ENCODE measurements at regions not wholly inside any gene's neighbourhood (a gene's known extent, or its start where the extent isn't known, plus 50 kb on each side); places are given as distances from the start of the nearest gene placed in this dataset.
"Not testable (repeated sequence)": the region's sequence is repeated elsewhere in the genome, so short reads cannot be mapped to it uniquely, and the experiment has no call there.

GRCh38 chr6:150503586-150504339 lies 95.9 kb upstream of the PLEKHG1 start:
- no peak overlapping the region for H3K4me3 Mint-ChIP-seq (ENCODE audit: unreplicated experiment)
- H3K4me1 Mint-ChIP-seq (ENCODE audit: unreplicated experiment), result no peaks in the 10 kb centered on the region
- no peaks in the 10 kb centered on the region for H3K36me3 Mint-ChIP-seq (ENCODE audit: low read depth, unreplicated experiment)
- peaks cover 2% of the 10 kb centered on the region for H3K27me3 Mint-ChIP-seq (ENCODE audit: unreplicated experiment)
- H3K27ac Mint-ChIP-seq (ENCODE audit: unreplicated experiment), result no peak overlapping the region
- TF ChIP-seq, protein P1, sequence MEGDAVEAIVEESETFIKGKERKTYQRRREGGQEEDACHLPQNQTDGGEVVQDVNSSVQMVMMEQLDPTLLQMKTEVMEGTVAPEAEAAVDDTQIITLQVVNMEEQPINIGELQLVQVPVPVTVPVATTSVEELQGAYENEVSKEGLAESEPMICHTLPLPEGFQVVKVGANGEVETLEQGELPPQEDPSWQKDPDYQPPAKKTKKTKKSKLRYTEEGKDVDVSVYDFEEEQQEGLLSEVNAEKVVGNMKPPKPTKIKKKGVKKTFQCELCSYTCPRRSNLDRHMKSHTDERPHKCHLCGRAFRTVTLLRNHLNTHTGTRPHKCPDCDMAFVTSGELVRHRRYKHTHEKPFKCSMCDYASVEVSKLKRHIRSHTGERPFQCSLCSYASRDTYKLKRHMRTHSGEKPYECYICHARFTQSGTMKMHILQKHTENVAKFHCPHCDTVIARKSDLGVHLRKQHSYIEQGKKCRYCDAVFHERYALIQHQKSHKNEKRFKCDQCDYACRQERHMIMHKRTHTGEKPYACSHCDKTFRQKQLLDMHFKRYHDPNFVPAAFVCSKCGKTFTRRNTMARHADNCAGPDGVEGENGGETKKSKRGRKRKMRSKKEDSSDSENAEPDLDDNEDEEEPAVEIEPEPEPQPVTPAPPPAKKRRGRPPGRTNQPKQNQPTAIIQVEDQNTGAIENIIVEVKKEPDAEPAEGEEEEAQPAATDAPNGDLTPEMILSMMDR (IDR thresholded peaks at IDR 0.05; ENCODE audit: unreplicated experiment), result no peak
- DNase-seq (ENCODE audit: low spot score), result no peak
- no peaks in the 10 kb centered on the region for H3K9me3 Mint-ChIP-seq (ENCODE audit: unreplicated experiment)

DNA sequence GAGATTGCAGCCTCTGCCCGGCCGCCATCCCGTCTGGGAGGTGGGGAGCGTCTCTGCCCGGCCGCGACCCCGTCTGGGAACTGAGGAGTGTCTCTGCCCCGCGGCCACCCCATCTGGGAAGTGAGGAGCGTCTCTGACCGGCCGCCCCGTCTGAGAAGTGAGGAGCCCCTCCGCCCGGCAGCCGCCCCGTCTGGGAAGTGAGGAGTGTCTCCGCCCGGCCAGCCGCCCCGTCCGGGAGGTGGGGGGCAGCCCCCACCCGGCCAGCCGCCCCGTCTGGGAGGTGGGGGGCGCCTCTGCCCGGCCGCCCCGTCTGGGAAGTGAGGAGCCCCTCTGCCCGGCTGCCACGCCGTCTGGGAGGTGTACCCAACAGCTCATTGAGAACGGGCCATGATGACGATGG lies 92.3 kb upstream of the PLEKHG1 start:
- not testable (repeated sequence) for H3K27ac Mint-ChIP-seq (ENCODE audit: unreplicated experiment); DNase-seq (ENCODE audit: low spot score); H3K9me3 Mint-ChIP-seq (ENCODE audit: unreplicated experiment); H3K36me3 Mint-ChIP-seq (ENCODE audit: low read depth, unreplicated experiment); H3K27me3 Mint-ChIP-seq (ENCODE audit: unreplicated experiment); H3K4me3 Mint-ChIP-seq (ENCODE audit: unreplicated experiment); H3K4me1 Mint-ChIP-seq (ENCODE audit: unreplicated experiment)

- TF ChIP-seq, protein P1 (IDR thresholded peaks at IDR 0.05; ENCODE audit: unreplicated experiment), result no peak
- no peaks in the 10 kb centered on the region for H3K9me3 Mint-ChIP-seq (ENCODE audit: unreplicated experiment)
- no peaks in the 10 kb centered on the region for H3K27me3 Mint-ChIP-seq (ENCODE audit: unreplicated experiment)
- H3K36me3 Mint-ChIP-seq (ENCODE audit: low read depth, unreplicated experiment), result no peaks in the 10 kb centered on the region
- H3K27ac Mint-ChIP-seq (ENCODE audit: unreplicated experiment), result no peak overlapping the region
- H3K4me3 Mint-ChIP-seq (ENCODE audit: unreplicated experiment), result no peak overlapping the region
- no peaks in the 10 kb centered on the region for H3K4me1 Mint-ChIP-seq (ENCODE audit: unreplicated experiment)
- DNase-seq (ENCODE audit: low spot score), result no peak
Observed at GRCh38 chr6:150510576-150510975, 89.1 kb upstream of the PLEKHG1 start.

DNA sequence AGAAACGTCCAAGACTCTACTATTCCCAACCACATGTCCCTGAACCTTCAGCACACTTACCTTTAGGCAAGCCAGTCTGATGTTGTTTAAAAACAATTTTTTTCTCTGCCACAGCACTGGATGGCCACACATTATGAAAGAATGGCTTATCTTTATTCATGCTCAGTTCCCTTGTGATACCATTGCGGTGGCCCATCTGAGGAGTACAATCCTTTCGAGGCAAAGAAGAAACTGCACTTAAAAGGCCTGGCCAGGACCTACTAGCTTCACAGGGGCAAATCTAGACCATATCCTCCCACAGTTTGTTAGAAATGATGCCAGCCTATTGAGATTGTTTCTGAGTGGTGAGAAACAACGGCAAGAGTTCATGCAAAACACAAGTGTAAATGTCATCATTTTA lies 88.4 kb upstream of the PLEKHG1 start:
- DNase-seq (ENCODE audit: low spot score), result no peak
- Mint-ChIP-seq H3K27ac (ENCODE audit: unreplicated experiment) (no peak overlapping the region), H3K9me3 (ENCODE audit: unreplicated experiment) (no peaks in the 10 kb centered on the region), H3K4me1 (ENCODE audit: unreplicated experiment) (no peaks in the 10 kb centered on the region), H3K36me3 (ENCODE audit: low read depth, unreplicated experiment) (no peaks in the 10 kb centered on the region), H3K27me3 (ENCODE audit: unreplicated experiment) (no peaks in the 10 kb centered on the region), H3K4me3 (ENCODE audit: unreplicated experiment) (no peak overlapping the region)
- TF ChIP-seq, protein P1 (IDR thresholded peaks at IDR 0.05; ENCODE audit: unreplicated experiment), result no peak

- no peak overlapping the region for H3K27ac Mint-ChIP-seq (ENCODE audit: unreplicated experiment)
- no peaks in the 10 kb centered on the region for H3K36me3 Mint-ChIP-seq (ENCODE audit: low read depth, unreplicated experiment)
- DNase-seq (ENCODE audit: low spot score), result no peak
- no peaks in the 10 kb centered on the region for H3K27me3 Mint-ChIP-seq (ENCODE audit: unreplicated experiment)
- H3K4me1 Mint-ChIP-seq (ENCODE audit: unreplicated experiment), result peaks cover 4% of the 10 kb centered on the region
- TF ChIP-seq, protein P1 (IDR thresholded peaks at IDR 0.05; ENCODE audit: unreplicated experiment), result no peak
- no peak overlapping the region for H3K4me3 Mint-ChIP-seq (ENCODE audit: unreplicated experiment)
- no peaks in the 10 kb centered on the region for H3K9me3 Mint-ChIP-seq (ENCODE audit: unreplicated experiment)
Observed at GRCh38 chr6:150514806-150515380, 84.8 kb upstream of the PLEKHG1 start.
